H1 (cell line): ENCODE measurements at regions not wholly inside any gene's neighbourhood (a gene's known extent, or its start where the extent isn't known, plus 50 kb on each side); places are given as distances from the start of the nearest gene placed in this dataset.

Experiments
- RAD21 ChIP-seq, 2 experiments: IDR thresholded peaks in 1 of 2; conservative IDR thresholded peaks in 1 of 2; 2 replicates each; pipeline ENCODE4 v1.6.1; 2011; ENCODE audit warnings: low read depth in 2 of 2, low read length in 2 of 2, improper control_type of control experiment in 1 of 2, inconsistent platforms in 1 of 2, mild to moderate bottlenecking in 1 of 2, moderate library complexity in 1 of 2
- TCF12 ChIP-seq: IDR thresholded peaks from 2 replicates; pipeline ENCODE4 v1.6.1; 2011; ENCODE audit warnings: low read depth, mild to moderate bottlenecking, low read length
- YY1 ChIP-seq: IDR thresholded peaks from 2 replicates; pipeline ENCODE4 v1.6.1; 2011; ENCODE audit warnings: low read depth, mild to moderate bottlenecking, low read length

- TF ChIP-seq RAD21 (IDR thresholded peaks at IDR 0.05 in 1 of 2, conservative IDR thresholded peaks at IDR 0.05 in 1 of 2; ENCODE audit: low read depth in 2 of 2, low read length in 2 of 2) (no peak), TCF12 (no peak), YY1 (no peak)
These were observed 77.4 kb upstream of the PTPRG start (continued) for GRCh38 chr3:61483997-61484396.
